GM19240 (cell line): ENCODE measurements at regions not wholly inside any gene's neighbourhood (a gene's known extent, or its start where the extent isn't known, plus 50 kb on each side); places are given as distances from the start of the nearest gene placed in this dataset.

ENCODE experiments used
- DNase-seq: peaks from one replicate; pipeline ENCODE4 v3.0.0; 2011; ENCODE audit warnings: low spot score; ENCODE audit not compliant: insufficient read length

- DNase-seq: no peak
Measured at GRCh38 chr5:164951570-164951969, 1446.2 kb downstream of the MAT2B start.

- no peak for DNase-seq
Measured at GRCh38 chr5:164958688-164959087, 1453.3 kb downstream of the MAT2B start.

- no peak for DNase-seq
Measured at GRCh38 chr5:164959761-164960160, 1454.3 kb downstream of the MAT2B start.

GRCh38 chr5:164962329-164962961, 1457.0 kb downstream of the MAT2B start:
- DNase-seq: no peak

GRCh38 chr5:164966611-164967010, 1461.2 kb downstream of the MAT2B start:
- DNase-seq: no peak

- no peak for DNase-seq
Measured at GRCh38 chr5:164967354-164967753, 1461.9 kb downstream of the MAT2B start.

GRCh38 chr5:164972973-164973372, 1467.6 kb downstream of the MAT2B start:
- no peak for DNase-seq

- no peak for DNase-seq
Measured at GRCh38 chr5:164975986-164976385, 1470.6 kb downstream of the MAT2B start.

GRCh38 chr5:164980480-164980879, 1475.1 kb downstream of the MAT2B start:
- DNase-seq: no peak

- no peak for DNase-seq
Measured at GRCh38 chr5:164998142-164998541, 1492.7 kb downstream of the MAT2B start.

- no peak for DNase-seq
Measured at GRCh38 chr5:164998590-164998989, 1493.2 kb downstream of the MAT2B start.

GRCh38 chr5:165000479-165001190, 1495.2 kb downstream of the MAT2B start:
- DNase-seq: no peak

GRCh38 chr5:165003283-165003682, 1497.9 kb downstream of the MAT2B start:
- no peak for DNase-seq

GRCh38 chr5:165004175-165004574, 1498.8 kb downstream of the MAT2B start:
- DNase-seq: no peak

GRCh38 chr5:165014439-165014838, 1509.0 kb downstream of the MAT2B start:
- DNase-seq: no peak

GRCh38 chr5:165015126-165015525, 1509.7 kb downstream of the MAT2B start:
- DNase-seq: no peak

GRCh38 chr5:165015547-165015946, 1510.1 kb downstream of the MAT2B start:
- no peak for DNase-seq

- DNase-seq: no peak
Measured at GRCh38 chr5:165026971-165027370, 1521.6 kb downstream of the MAT2B start.

- DNase-seq: no peak
Measured at GRCh38 chr5:165028356-165028755, 1522.9 kb downstream of the MAT2B start.

GRCh38 chr5:165029099-165029870, 1523.9 kb downstream of the MAT2B start:
- no peak for DNase-seq

GRCh38 chr5:165030971-165031370, 1525.6 kb downstream of the MAT2B start:
- no peak for DNase-seq

- no peak for DNase-seq
Measured at GRCh38 chr5:165031371-165031770, 1526.0 kb downstream of the MAT2B start.
